ENCODE measurements at regions not wholly inside any gene's neighbourhood (a gene's known extent, or its start where the extent isn't known, plus 50 kb on each side); places are given as distances from the start of the nearest gene placed in this dataset.

- Histone ChIP-seq H3K27me3 (replicated peaks in 1 of 7) (peaks cover 0 to 10% (median 0%) of the 10 kb centered on the region in 7 donors), H3K9me3 (peaks cover 0 to 3% (median 0%) of the 10 kb centered on the region in 8 donors), H3K4me1 (no peaks in the 10 kb centered on the region), H3K4me3 (no peak overlapping the region), H3K36me3 (no peaks in the 10 kb centered on the region), H3K27ac (no peak overlapping the region)
- 89 to 96% (median 92%) methylated on average over 14 of the region's 14 CpGs for WGBS, 5 donors
- intact Hi-C loops (cut with DNase I; ENCODE audit: low total_unique reads): no loop called here
- no peak for TF ChIP-seq POLR2AphosphoS5 (IDR thresholded peaks at IDR 0.05)
- no peak for TF ChIP-seq CTCF (IDR thresholded peaks at IDR 0.05 in 8 of 11, conservative IDR thresholded peaks at IDR 0.05 in 3 of 11)
- no peak for TF ChIP-seq POLR2A (IDR thresholded peaks at IDR 0.05)
- DNase-seq: no peak
Observed at GRCh38 chr10:111139567-111139966, 62.7 kb downstream of the ADRA2A start.

- WGBS, 5 donors: 79 to 94% (median 90%) methylated on average over 9 of the region's 9 CpGs
- H3K27me3 ChIP-seq (replicated peaks in 1 of 7): peaks cover 0 to 10% (median 0%) of the 10 kb centered on the region in 7 donors
- DNase-seq: no peak
- H3K27ac ChIP-seq: no peak overlapping the region
- intact Hi-C loops (cut with DNase I; ENCODE audit: low total_unique reads): no loop called here
- H3K9me3 ChIP-seq: no peaks in the 10 kb centered on the region
- TF ChIP-seq POLR2AphosphoS5 (IDR thresholded peaks at IDR 0.05): no peak
- TF ChIP-seq CTCF (IDR thresholded peaks at IDR 0.05 in 8 of 11, conservative IDR thresholded peaks at IDR 0.05 in 3 of 11): no peak
- no peak for TF ChIP-seq POLR2A (IDR thresholded peaks at IDR 0.05)
- H3K4me3 ChIP-seq: no peak overlapping the region
- H3K4me1 ChIP-seq: no peaks in the 10 kb centered on the region
- H3K36me3 ChIP-seq: no peaks in the 10 kb centered on the region
Observed at GRCh38 chr10:111142092-111142768, 65.4 kb downstream of the ADRA2A start.

- 13 to 27% (median 23%) methylated on average over 2 of the region's 2 CpGs for WGBS, 5 donors
- H3K27ac ChIP-seq: no peak overlapping the region
- no peaks in the 10 kb centered on the region for H3K36me3 ChIP-seq
- no peaks in the 10 kb centered on the region for H3K27me3 ChIP-seq (replicated peaks in 1 of 7)
- TF ChIP-seq CTCF (IDR thresholded peaks at IDR 0.05 in 8 of 11, conservative IDR thresholded peaks at IDR 0.05 in 3 of 11) (no peak), POLR2AphosphoS5 (IDR thresholded peaks at IDR 0.05) (no peak)
- DNase-seq: no peak
- H3K4me1 ChIP-seq: no peaks in the 10 kb centered on the region
- no peaks in the 10 kb centered on the region for H3K9me3 ChIP-seq
- H3K4me3 ChIP-seq: no peak overlapping the region
- intact Hi-C loops (cut with DNase I; ENCODE audit: low total_unique reads): no loop called here
Observed at GRCh38 chr10:111146025-111146640, 69.3 kb downstream of the ADRA2A start.

- intact Hi-C loops (cut with DNase I; ENCODE audit: low total_unique reads): no loop called here
- H3K36me3 ChIP-seq: no peaks in the 10 kb centered on the region
- no peaks in the 10 kb centered on the region for H3K27me3 ChIP-seq (replicated peaks in 1 of 7)
- no peak for DNase-seq
- WGBS, 5 donors: 55 to 92% (median 75%) methylated on average over 6 of the region's 6 CpGs
- H3K4me1 ChIP-seq: no peaks in the 10 kb centered on the region
- no peaks in the 10 kb centered on the region for H3K9me3 ChIP-seq
- H3K27ac ChIP-seq: no peak overlapping the region
- no peak for TF ChIP-seq POLR2AphosphoS5 (IDR thresholded peaks at IDR 0.05)
- TF ChIP-seq POLR2A (IDR thresholded peaks at IDR 0.05): no peak
- TF ChIP-seq CTCF (IDR thresholded peaks at IDR 0.05 in 8 of 11, conservative IDR thresholded peaks at IDR 0.05 in 3 of 11): no peak
- no peak overlapping the region for H3K4me3 ChIP-seq
Observed at GRCh38 chr10:111148025-111148424, 71.2 kb downstream of the ADRA2A start.

All from spleen (tissue), 11 donors.